GM13976 (cell line): ENCODE measurements at regions not wholly inside any gene's neighbourhood (a gene's known extent, or its start where the extent isn't known, plus 50 kb on each side); places are given as distances from the start of the nearest gene placed in this dataset.

Experiments used
- DNase-seq: peaks from one replicate; pipeline ENCODE4 v3.0.0; 2012; ENCODE audit warnings: low spot score
- CTCF ChIP-seq: IDR thresholded peaks from 2 replicates; pipeline ENCODE4 v1.5.1; 2012; ENCODE audit warnings: borderline replicate concordance, mild to moderate bottlenecking; ENCODE audit not compliant: insufficient read depth; ENCODE audit errors: extremely low read depth, missing control alignments, control extremely low read depth
- in situ Hi-C: fragments of 300-500 bp; cut with MboI; formaldehyde crosslinking; loops from one replicate; pipeline ENCODE4 v1.12.0; 2022; ENCODE audit warnings: low sequenced_read_pairs, mixed read lengths, inconsistent platforms; ENCODE audit not compliant: unreplicated experiment

GRCh38 chr10:31128536-31128935, 96.9 kb upstream of the ZNF438 start:
- no peak for TF ChIP-seq CTCF
- in situ Hi-C loops = no loop called here
- DNase-seq = no peak

DNA sequence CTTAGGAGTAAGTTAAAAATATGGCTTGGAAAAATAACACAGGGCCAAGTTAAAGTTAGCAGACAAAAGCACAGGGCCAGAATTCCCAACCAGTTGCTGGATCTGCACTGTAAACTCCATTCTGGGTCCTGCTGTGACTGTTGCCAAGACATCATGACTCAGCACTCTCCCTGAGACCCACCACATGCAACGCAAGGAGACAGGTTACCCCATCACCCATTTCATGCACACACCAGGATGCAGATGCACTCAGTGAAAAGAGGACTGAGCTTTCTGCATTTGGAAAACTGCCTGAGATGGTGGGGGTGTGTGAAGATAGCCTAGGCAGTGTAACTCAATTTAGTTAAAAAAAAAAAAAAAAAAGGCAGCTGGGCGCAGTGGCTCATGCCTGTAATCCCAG, 97.6 kb upstream of the ZNF438 start:
- TF ChIP-seq CTCF = no peak
- no peak for DNase-seq
- in situ Hi-C loops = no loop called here

- no peak for TF ChIP-seq CTCF
- no peak for DNase-seq
- in situ Hi-C loops = no loop called here
Measured at GRCh38 chr10:31129880-31130405, 98.3 kb upstream of the ZNF438 start.

DNA sequence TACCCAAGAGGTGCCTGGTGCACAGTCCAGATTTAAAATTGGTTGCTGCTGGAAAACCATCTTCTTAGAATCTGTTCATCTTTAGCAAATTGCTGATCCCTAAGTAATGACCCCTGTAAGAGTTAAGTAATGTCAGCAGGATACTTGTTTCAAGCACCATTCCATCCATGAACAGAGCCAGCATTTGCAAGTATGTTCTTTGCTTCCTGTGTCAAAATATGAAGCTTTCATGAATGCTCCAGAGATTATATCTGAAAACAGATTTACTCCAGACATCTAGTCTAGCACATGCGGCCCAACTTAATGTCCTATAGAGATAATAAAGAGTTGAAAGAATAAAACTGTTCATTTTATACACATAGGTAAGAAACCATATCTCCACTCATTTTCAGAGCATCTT, 98.7 kb upstream of the ZNF438 start:
- no peak for DNase-seq
- in situ Hi-C loops = no loop called here
- no peak for TF ChIP-seq CTCF

DNA sequence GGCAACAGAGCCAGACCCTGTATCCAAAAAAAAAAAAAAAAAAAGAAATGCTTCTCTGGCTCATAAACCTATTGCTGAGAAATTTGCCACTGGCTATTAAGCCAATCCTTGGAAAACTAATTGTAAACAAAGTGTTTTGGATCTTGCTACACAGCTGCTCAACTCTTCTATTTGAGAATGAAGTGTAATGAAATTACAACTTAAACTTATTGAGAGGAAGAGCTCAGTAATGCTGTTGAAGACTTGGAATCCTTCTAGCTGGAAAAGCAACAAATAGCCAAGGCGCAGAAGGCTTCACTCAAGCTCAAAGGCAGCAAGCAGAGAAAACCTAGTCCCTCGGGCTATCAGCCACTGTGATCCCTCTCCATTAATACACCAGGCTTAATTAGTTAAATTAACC, 99.6 kb upstream of the ZNF438 start:
- in situ Hi-C loops = no loop called here
- DNase-seq = no peak
- TF ChIP-seq CTCF = no peak

GRCh38 chr10:31132681-31133244, 101.1 kb upstream of the ZNF438 start:
- TF ChIP-seq CTCF = no peak
- DNase-seq = no peak
- in situ Hi-C loops = no loop called here
